Stimulated activated CD4-positive, alpha-beta T cell treated with anti-CD3 and anti-CD28 coated beads, Interleukin-2, amount 100 ng/mL, for 24 hours (primary cell): ENCODE measurements at regions not wholly inside any gene's neighbourhood (a gene's known extent, or its start where the extent isn't known, plus 50 kb on each side); places are given as distances from the start of the nearest gene placed in this dataset.
"Not testable (repeated sequence)": the region's sequence is repeated elsewhere in the genome, so short reads cannot be mapped to it uniquely, and the experiment has no call there.

Source experiments
- DNase-seq, 2 donors: peaks; one replicate each; pipeline ENCODE4 v3.0.0-alpha.2; 2020

DNA sequence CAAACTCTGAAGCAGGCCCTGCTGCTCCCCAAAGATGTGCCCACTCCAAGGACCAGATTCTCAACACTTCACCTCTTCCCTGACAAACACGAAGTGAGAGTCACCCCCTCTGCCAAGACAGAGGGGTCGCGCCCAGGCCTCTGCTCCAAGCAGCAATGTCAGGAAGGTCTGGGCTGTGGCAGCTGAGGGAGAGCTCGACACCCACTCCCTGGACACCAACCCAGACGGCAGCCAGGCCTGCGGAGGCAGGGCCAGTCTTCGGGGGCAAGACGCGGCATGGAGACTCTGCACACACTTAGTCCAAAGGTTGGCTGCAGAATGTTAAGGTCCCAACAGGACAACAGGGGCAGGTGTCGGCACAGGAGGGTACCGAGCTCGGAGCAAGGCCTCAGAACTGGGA is 144.2 kb downstream of the DLL1 start:
- DNase-seq = no peak

DNA sequence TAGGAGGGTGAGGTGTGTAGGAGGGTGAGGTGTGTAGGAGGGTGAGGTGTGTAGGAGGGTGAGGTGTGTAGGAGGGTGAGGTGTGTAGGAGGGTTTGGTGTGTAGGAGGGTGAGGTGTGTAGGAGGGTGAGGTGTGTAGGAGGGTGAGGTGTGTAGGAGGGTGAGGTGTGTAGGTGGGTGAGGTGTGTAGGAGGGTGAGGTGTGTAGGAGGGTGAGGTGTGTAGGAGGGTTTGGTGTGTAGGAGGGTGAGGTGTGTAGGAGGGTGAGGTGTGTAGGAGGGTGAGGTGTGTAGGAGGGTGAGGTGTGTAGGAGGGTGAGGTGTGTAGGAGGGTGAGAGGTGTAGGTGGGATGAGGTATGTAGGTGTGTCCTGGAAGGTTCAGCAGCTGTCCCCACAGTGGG is 144.7 kb downstream of the DLL1 start:
- DNase-seq = not testable (repeated sequence)

DNA sequence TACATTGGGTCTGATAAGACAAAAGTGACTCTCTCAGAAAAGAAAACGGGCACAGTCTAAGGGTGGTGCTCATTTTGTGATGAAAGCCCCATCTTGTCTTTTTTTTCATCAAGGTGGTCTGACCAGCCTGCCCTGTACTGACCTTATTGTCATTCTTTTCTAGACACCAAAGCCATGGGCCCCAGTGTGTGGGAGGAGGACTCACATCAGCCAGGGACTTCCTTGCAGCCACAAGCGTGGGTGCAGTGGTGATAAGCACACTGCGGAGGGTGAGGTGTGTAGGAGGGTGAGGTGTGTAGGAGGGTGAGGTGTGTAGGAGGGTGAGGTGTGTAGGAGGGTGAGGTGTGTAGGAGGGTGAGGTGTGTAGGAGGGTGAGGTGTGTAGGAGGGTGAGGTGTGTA is 145.2 kb downstream of the DLL1 start:
- DNase-seq = not testable (repeated sequence)

DNA sequence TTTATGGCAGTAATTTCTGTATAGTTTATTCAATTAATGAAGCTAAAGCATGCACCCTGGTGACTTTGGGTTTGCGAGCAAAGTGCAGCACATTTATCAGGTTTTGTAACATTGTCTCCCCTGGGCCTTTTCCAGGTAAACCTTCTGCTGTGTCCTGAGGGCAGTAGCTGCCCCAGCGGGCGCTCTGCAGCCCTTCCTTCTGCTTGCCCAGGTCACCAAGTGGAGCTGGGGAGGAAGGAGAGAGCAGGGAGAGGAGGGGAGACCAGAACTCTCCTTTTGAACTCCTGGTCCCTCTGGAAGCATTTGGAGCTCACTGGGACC is 145.6 kb downstream of the DLL1 start:
- DNase-seq = no peak

DNA sequence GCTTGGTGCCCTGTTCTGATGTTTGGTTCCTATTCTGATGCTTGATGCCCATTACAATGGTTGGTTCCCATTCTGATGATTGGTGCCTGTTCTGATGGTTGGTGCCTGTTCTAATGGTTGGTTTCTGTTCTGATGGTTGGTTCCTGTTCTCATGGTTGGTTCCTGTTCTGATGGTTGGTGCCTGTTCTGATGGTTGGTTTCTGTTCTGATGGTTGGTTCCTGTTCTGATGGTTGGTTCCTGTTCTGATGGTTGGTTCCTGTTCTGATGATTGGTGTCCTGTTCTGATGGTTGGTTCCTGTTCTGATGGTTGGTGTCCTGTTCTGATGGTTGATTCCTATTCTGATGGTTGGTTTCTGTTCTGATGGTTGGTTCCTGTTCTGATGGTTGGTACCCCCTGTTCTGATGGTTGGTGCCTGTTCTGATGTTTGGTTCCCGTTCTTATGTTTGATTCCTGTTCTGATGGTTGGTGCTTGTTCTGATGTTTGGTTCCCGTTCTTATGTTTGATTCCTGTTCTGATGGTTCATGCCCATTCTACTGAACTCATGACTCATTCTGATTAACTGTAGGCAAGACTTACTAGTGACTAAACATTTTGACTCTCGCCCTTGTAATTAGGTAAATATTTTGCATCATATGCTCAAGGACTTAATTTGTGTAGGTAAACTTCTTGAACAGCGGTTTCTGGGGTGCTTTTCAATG is 146.2 kb downstream of the DLL1 start:
- no peak for DNase-seq

DNA sequence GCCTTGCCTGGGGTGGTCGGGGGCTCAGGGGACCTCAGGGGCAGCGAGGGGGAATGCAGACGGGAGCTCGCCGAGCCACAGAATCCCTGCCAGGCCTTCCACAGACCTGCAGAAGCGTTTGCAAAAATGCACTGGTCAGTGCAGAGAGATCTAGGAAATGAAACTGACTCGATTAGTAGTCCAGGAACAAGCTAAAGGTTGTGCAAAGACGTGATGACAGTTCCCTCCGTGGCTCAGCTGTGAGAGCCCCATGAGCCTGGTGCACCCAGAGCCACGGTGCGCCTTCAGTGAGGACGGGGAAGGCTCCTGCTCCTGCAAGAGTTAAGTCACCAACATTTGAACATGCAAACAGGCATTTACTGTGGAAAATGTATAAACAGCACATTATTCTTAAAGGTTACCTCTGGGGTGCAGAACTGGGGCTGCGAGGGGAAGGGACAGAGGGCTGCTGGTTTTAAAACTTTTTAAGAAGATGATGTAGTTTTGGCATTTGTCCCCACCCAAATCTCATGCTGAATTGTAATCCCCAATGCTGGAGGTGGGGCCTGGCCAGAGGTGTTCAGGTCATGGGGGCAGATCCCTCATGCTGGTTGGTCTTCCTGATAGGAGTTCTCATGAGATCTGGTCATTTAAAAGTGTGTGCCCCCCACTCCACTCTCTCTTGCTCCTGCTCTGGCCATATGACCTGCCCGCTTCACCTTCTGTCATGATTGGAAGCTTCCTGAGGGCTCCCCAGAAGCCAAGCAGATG is 147.3 kb downstream of the DLL1 start:
- DNase-seq = no peak

DNA sequence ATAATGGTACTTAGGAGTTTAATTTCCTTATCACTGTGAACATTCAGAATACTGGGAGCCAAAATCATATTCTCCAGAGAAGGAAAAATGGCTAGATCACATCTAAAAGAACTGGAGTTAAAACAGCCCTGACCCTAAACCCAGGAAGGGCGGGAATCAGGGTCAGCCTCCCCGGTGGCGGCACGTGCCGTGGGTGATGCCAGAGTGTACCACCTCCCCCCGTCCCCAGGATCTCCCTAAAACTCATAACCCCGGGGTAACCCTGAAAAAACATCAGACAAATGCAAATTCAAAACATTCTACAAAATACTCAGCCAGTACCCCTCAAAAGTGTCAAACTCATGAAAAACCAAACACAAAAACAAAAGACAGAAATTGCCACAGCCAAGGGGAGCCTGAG is 148.3 kb downstream of the DLL1 start:
- no peak for DNase-seq

DNA sequence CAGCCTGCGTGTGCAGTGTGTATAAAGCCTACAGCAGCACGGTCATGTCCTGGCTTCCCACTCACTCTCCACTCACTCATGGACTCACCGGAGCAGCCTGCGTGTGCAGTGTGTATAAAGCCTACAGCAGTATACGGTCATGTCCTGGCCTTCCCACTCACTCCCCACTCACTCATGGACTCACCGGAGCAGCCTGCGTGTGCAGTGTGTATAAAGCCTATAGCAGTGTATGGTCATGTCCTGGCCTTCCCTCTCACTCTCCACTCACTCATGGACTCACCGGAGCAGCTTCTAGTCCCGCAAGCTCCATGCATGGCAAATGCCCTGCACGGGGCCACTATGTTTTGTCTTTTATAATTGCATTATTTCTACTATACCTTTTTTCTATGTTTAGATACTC is 149.8 kb downstream of the DLL1 start:
- DNase-seq = not testable (repeated sequence)

DNA sequence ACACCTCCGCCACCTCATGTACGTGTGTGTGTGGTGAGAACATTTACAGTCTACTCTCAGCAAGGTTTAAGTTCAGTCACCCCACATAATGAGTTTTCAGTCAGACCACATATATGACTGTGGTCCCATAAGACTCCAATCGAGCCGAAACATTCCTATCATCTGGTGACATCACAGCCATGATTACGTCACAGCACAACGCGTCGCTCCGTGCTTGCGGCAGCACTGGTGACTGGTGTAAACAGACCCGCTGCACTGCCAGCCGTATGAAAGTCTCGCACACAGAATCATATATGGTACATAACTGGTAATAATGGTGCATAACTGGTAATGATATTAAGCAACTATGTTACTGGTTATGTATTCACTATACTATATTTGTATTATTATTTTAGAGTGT is 150.7 kb downstream of the DLL1 start:
- no peak for DNase-seq

DNA sequence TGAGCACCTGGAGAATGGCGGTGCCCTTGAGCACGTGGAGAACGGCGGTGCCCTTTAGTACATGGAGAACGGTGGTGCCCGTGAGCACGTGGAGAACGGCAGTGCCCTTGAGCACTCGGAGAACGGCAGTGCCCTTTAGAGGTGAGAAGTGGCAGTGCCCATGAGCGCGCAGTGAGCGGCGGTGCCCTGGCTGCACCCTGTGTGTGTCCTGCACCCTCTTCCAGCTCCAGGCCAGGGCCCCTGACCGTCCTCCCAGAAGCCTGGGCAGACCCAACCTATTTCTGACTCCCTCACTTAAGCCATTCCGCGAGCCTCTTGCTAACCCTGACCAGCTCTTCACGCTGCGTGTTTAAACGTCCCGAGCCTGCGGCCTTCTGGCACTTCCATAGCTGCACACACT is 151.3 kb downstream of the DLL1 start:
- no peak for DNase-seq

DNA sequence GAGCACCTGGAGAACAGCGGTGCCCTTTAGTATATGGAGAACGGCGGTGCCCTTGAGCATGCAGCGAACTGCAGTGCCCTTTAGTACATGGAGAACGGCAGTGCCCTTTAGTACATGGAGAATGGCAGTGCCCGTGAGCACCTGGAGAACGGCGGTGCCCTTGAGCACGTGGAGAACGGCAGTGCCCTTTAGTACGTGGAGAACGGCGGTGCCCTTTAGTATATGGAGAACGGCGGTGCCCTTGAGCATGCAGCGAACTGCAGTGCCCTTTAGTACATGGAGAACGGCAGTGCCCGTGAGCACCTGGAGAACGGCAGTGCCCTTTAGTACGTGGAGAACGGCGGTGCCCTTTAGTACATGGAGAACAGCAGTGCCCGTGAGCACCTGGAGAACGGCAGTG is 151.8 kb downstream of the DLL1 start:
- DNase-seq = not testable (repeated sequence)

DNA sequence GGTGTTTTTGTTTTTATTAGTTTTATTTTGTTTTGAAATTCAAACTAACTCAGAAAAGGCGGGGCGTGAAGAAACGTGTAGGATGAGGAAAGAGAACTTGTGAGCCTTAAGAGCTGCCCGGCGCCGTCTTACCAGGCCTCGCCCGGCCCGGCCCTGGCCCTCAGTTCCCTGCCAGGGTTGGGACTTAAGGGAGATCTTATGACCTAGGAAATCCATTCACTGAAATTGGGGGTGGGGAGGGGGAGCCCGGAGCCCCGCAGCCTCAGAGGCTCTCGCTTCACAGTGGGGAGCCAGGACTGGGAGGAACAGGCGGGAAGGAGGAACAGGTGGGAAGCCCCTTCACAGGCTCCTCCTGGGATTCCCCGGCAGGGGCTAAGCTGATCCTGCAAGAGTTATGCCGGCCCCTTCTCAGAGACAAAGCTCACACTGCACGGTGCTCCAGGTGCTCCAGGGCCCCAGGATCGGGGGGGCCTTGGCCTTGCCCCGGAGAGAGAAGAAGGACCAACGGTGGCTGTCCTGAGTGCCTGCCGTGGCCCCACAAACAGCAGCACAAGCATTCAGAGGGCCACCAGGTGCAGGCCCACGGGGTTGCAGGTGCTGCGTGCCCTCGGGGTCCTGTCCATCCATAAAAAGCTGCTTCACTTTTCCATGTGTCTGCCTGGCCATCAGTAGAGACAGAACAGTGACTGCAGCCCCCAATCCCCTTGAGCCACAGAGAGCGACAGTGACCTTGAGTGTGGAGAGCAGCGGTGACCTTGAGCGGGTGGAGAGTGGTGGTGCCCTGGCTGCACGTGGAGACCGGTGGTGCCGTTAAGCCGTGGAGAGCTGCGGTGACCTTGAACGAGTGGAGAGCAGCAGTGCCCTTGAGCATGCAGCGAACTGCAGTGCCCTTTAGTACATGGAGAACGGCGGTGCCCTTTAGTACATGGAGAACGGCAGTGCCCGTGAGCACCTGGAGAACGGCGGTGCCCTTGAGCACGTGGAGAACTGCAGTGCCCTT is 152.7 kb downstream of the DLL1 start:
- DNase-seq = no peak

DNA sequence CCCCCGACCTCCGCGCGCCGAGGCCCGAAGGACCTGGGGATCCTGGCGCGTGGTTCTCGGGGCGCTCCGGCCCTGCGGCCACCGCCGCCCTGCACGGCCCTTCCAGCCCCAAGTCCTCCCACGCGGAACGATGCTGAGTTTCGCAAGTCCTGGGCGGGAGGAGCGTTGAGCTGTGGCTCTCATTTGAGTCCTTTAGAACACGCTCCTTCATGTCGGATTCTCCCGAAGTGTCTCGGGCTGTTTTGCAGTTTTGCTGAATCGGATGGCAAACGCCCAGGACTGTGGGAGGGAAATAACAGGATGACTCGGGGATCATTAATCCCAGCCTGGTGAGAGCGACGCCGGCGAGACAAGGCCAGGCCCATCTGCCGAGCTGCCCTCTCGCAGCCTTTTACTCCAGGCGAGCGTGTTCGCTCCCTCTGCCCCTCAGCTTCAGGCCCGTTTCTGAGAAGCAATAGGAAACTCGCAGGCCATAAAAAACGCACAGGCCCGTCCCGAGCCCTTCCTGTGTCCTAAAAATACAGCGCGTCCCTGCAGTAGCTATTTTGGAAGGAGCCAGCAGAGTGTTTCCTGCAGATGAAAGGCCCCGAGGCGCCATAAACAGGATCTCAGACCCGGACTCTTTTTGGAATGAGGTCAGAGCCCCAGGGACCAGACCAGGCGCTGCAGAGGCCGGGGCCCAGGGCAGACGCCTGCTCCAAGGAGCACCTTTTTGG is 153.5 kb downstream of the DLL1 start:
- no peak for DNase-seq

DNA sequence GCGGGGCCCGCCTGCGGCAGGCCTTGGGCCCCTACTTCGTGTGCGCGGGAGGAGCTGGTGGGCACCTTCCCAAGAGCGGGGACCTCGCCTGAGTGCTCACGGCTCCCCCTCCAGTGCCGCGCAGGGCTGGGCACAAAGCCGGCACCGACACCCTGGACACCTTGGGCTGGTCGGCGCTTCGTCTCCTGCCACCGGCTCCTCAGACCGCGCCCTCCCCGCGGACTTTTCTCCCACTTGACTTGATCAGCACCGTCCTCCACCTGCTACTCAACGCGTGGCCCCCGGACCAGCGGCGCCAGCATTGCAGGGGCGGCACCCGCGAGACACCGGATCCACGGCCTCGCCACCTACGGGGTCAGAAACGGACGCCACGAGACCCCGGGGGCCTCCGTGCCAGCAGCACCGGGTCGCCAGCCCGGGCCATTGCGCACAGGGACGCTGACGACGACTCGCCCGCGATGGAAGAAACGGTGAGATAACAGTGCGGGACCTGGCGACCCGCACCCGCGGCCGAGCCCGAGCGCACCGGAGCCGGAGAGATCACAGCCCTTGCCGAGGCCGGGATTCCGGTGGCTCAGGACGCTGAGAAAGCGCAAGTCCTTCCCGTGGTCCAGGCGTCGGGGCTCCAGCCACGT is 154.2 kb downstream of the DLL1 start:
- no peak for DNase-seq

DNA sequence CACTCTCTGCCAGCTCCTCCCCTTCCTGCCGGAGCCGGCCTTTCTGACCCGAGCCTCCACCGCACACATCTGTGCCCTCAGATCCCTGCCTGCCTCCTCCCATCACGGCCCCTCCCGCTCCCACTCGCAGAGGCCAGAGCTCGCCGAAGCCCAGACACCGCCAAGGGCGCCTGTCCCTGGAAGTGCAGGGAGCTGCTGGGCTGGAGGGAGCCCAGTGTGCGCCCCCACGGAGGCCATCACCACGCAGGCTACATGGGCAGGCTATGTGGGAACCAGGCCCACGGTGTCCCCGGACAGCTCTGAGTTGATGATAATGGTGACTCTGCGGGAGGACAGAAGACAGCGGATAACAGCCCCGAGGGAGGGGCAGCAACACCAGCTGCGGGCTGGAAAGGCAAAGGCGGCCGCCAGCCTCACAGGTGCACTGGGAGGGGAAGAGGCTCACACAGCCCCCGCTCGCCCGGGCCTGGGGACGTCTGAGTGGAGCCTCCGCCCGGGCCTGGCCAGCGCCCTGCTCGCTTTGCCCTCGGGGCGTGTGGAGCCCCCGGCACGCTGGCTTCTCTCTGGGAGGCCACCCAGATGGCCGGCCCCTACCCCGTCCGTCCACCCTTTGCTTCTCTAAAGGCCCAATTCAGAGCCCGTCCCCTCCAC is 154.9 kb downstream of the DLL1 start:
- no peak for DNase-seq

DNA sequence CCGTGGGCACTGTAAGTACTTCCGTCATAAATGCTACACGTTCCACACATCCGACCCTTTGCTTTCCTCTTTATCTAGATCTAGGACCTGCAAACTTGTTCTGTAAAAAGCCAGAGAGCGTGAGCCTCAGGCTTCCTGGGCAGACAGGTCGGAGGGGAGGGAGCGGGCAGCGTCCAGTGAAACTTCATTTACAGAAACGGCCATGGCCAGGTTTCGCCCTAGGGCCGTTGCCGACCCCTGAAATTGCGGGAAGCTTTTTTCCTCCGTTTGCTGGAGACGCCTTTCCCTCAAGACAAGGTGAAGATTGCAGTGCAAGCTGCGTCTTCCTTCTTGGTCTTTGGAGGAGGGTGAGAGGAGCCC is 155.4 kb downstream of the DLL1 start:
- no peak for DNase-seq

DNA sequence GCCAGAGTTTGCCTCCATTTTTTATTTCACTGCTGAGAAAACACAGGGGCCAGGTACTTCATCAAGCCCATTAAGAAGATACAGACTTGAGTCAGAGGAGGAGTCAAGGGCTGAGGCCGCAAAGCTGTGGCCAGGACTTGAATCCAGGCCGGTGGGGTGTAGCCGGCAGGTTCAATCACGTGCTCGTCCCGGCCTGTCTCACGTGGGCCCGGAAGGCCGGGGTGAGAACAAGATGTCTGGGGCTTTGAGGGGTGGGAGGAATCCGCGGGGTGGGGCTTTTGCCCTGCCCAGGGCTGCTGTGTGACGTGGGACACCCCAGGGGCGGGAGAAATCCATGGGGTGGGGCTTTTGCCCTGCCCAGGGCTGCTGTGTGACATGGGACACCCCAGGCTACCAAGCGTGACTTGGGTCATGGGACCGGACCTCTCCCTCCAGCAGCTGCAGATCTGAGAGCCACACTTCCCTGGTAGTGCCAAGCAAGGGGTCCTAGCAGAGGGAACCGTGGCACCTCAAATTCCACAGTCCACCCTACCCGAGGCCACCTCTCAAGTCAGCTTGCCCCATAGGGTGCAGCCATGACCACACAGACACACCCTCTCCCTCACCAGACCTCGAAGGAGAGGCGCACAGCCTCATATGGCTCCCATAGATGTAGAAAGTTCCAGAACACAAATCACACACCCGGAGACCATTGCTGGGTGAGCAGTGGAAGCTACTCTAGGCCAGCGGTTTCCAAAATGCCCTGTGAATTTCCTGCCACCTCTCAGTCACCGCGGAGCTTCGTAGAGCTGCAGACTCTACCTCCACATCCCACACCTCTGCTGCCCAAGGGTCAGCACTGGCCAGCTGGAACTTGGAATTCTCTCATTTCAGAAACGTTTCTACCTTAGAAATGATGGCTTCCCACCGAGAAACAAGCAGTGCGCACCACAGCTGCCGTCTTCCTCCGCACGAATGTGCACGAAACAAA is 156.1 kb downstream of the DLL1 start:
- no peak for DNase-seq

DNA sequence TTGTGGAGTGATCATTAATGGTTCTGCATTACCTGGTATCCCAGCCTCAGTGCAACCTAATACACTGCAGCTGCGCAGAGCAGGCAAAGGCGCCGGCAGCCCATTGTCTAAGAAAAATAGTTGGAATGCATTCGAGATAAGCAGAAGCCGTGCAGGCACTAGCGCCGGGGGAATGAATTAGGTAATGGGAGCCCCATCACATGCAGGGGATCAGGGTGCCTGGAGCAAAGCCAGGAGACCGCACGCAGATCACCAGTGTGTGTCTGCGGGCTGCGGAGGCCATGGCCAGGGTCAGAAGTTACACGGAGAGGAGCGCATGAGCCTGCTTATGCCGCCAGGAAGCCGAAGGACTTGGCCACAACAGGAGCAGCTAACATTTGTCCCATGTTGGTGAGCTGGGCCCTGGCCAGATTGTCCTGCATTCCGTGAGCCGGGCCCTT is 156.8 kb downstream of the DLL1 start:
- DNase-seq = no peak

DNA sequence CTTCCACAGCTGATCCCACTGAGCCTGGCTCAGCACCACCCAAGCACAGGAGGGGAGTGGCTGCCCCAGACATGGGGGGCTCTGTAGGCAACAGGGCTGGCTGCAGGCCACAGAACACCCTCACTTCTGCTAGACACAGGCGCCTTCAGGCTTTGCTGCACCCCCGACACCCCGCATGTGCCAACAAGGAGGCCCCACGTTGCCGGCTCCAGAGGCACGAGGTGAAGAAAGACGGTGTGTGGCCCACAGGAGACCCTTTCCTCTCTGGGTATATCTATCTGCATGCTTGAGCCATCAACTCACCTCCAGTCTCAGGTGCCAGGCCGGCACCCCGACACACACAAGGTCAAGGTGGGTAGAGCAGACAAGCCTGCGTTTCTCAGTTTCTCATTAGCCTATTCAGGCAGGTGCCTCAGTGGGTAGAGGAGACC is 158.3 kb downstream of the DLL1 start:
- no peak for DNase-seq

DNA sequence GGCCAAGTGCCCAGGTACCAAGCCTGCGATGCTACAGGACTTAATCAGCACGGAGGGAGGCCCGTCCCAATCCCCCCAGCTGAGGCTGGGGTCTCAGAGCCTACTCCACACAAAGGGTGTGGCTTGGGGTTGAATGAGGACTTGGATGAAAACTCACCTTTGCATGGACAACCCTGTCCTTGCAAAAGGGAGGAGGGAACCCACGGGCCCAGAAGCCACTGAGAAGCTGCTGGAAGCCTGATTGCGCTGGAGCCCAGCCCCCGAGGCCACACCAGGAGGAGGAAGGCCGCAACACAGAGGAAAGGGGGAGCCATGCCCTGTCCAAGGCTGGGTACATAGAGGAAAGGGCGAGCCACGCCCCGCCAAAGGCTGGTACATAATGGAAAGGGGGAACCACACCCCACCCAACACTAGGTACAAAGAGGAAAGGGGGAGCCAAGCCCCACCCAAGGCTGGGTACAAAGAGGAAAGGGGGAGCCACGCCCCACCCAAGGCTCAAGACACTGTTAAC is 158.8 kb downstream of the DLL1 start:
- no peak for DNase-seq
